ENCODE measurements at regions not wholly inside any gene's neighbourhood (a gene's known extent, or its start where the extent isn't known, plus 50 kb on each side); places are given as distances from the start of the nearest gene placed in this dataset.

GRCh38 chr10:21157664-21158063, 260.6 kb upstream of the NEBL start:
- no peak overlapping the region for H3K23ac ChIP-seq (ENCODE audit: insufficient read length)
- ChIA-PET CTCF (ENCODE audit: partially characterized antibody) (no interaction called here), POLR2A (ENCODE audit: partially characterized antibody) (no interaction called here)
- H2BK12ac ChIP-seq (ENCODE audit: low read depth, low read length): no peak overlapping the region; the same call in 1 of the 2 replicates
- H2BK15ac ChIP-seq (ENCODE audit: low read length): no peak overlapping the region
- no peak overlapping the region for H3K14ac ChIP-seq (ENCODE audit: insufficient read length)
- peaks cover 8% of the 10 kb centered on the region in 2 experiments; a peak in 2 of 4 replicates for H3K9me3 ChIP-seq (ENCODE audit: insufficient read depth in 2 of 2, low read depth in 1 of 2, low read length in 1 of 2)
- no peak overlapping the region for H2BK20ac ChIP-seq (ENCODE audit: low read length)
- H3K23me2 ChIP-seq (ENCODE audit: low read depth, low read length): no peaks in the 10 kb centered on the region
- no peak overlapping the region for H4K5ac ChIP-seq (ENCODE audit: insufficient read length, low read depth, low read length)
- DNase-seq (ENCODE audit: low read depth in 1 of 2, low spot score in 2 of 2): no peak
- no peak overlapping the region for H2BK120ac ChIP-seq (replicated peaks; ENCODE audit: low read depth, low read length)
- no peak overlapping the region for H3K27ac ChIP-seq (ENCODE audit: low read depth, low read length)
- H3K27me3 ChIP-seq (replicated peaks in 1 of 4; ENCODE audit: control insufficient read depth in 3 of 4, extremely low read depth in 1 of 4, insufficient read depth in 3 of 4, low read length in 3 of 4): no peaks in the 10 kb centered on the region
- H3K9ac ChIP-seq (replicated peaks in 1 of 4; ENCODE audit: extremely low read depth in 1 of 4, low read depth in 3 of 4, low read length in 3 of 4): no peak overlapping the region
- no peak overlapping the region for H3K4me3 ChIP-seq (ENCODE audit: extremely low read depth in 1 of 4, insufficient read depth in 2 of 4, low read depth in 3 of 4, low read length in 4 of 4)
- H3K79me2 ChIP-seq (ENCODE audit: control insufficient read depth in 1 of 2, insufficient read depth in 2 of 2, low read length in 2 of 2): no peaks in the 10 kb centered on the region
- no peak overlapping the region for H3K18ac ChIP-seq (ENCODE audit: extremely low read depth, low read length)
- FAIRE-seq: no peak
- H2BK5ac ChIP-seq (ENCODE audit: low read depth, low read length): no peak overlapping the region
- peaks cover 0 to 3% (median 3%) of the 10 kb centered on the region in 4 experiments; a peak in 2 of 7 replicates for H3K4me1 ChIP-seq (replicated peaks in 1 of 4; ENCODE audit: control insufficient read depth in 3 of 4, insufficient read depth in 4 of 4, low read length in 3 of 4)
- no peak overlapping the region for H3K4ac ChIP-seq (replicated peaks; ENCODE audit: insufficient read length, low read depth, low read length)
- 84% methylated on average over 4 of the region's 4 CpGs; no CpG with 5 or more reads in 1 of the 2 experiments for WGBS, 2 experiments (ENCODE audit: extremely low coverage in 1 of 2, insufficient coverage in 1 of 2, insufficient read length in 1 of 2, insufficient replicate concordance in 2 of 2, low coverage in 1 of 2, low lambda C conversion rate in 2 of 2, missing lambda C conversion rate in 1 of 2)
- no peaks in the 10 kb centered on the region for H4K20me1 ChIP-seq (replicated peaks in 1 of 2; ENCODE audit: control insufficient read depth in 1 of 2, insufficient read depth in 2 of 2, low read length in 2 of 2)
- no peak overlapping the region for H2AFZ ChIP-seq (ENCODE audit: low read length)
- H3K56ac ChIP-seq (replicated peaks; ENCODE audit: insufficient read length, low read depth, low read length): no peak overlapping the region
- H4K91ac ChIP-seq (replicated peaks; ENCODE audit: insufficient read length, low read length): no peak overlapping the region
- peaks cover 0 to 8% (median 3%) of the 10 kb centered on the region in 4 experiments; a peak in 3 of 8 replicates for H3K36me3 ChIP-seq (ENCODE audit: control insufficient read depth in 2 of 4, insufficient read depth in 4 of 4, low read length in 3 of 4)
- no peak overlapping the region for H3K4me2 ChIP-seq (ENCODE audit: insufficient read depth in 1 of 2, low read depth in 2 of 2, low read length in 2 of 2)
- no peaks in the 10 kb centered on the region for H3K79me1 ChIP-seq (ENCODE audit: low read depth, low read length)
- H4K8ac ChIP-seq (ENCODE audit: extremely low read depth, insufficient read depth, low read length): no peak overlapping the region
- H2AK5ac ChIP-seq (ENCODE audit: low read depth, low read length): no peak overlapping the region
- no peak for TF ChIP-seq CBX8 (IDR thresholded peaks at IDR 0.05; ENCODE audit: borderline replicate concordance, low read depth, low read length)
- TF ChIP-seq, protein P1, sequence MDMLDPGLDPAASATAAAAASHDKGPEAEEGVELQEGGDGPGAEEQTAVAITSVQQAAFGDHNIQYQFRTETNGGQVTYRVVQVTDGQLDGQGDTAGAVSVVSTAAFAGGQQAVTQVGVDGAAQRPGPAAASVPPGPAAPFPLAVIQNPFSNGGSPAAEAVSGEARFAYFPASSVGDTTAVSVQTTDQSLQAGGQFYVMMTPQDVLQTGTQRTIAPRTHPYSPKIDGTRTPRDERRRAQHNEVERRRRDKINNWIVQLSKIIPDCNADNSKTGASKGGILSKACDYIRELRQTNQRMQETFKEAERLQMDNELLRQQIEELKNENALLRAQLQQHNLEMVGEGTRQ (IDR thresholded peaks at IDR 0.05; ENCODE audit: low read length): no peak
- TF ChIP-seq EGR1 (IDR thresholded peaks at IDR 0.05; ENCODE audit: borderline replicate concordance, low read depth, low read length): no peak
- no peak for TF ChIP-seq SIX5 (IDR thresholded peaks at IDR 0.05; ENCODE audit: low read depth, low read length)
- TF ChIP-seq TEAD4 (IDR thresholded peaks at IDR 0.05; ENCODE audit: low read depth, low read length): no peak
- no peak for TF ChIP-seq RXRA (IDR thresholded peaks at IDR 0.05; ENCODE audit: insufficient read depth, low read depth, low read length)
- TF ChIP-seq SP4 (IDR thresholded peaks at IDR 0.05; ENCODE audit: low read length): no peak
- no peak for TF ChIP-seq NANOG (IDR thresholded peaks at IDR 0.05; ENCODE audit: insufficient read depth, low read depth, low read length, poor library complexity, severe bottlenecking)
- no peak for TF ChIP-seq MAFK (IDR thresholded peaks at IDR 0.05; ENCODE audit: low read depth, low read length)
- TF ChIP-seq RNF2 (IDR thresholded peaks at IDR 0.05; ENCODE audit: borderline replicate concordance, low read depth, low read length, missing control alignments, poor library complexity, severe bottlenecking): no peak
- TF ChIP-seq CHD2 (IDR thresholded peaks at IDR 0.05; ENCODE audit: low read length): no peak
- no peak for TF ChIP-seq TBP (IDR thresholded peaks at IDR 0.05; ENCODE audit: low read depth, low read length)
- no peak for TF ChIP-seq SP1 (IDR thresholded peaks at IDR 0.05; ENCODE audit: low read depth, low read length)
- TF ChIP-seq, protein P2, sequence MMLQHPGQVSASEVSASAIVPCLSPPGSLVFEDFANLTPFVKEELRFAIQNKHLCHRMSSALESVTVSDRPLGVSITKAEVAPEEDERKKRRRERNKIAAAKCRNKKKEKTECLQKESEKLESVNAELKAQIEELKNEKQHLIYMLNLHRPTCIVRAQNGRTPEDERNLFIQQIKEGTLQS (IDR thresholded peaks at IDR 0.05; ENCODE audit: insufficient read depth, low read depth, low read length): no peak
